Right lobe of liver (tissue), 4 donors: ENCODE measurements at regions not wholly inside any gene's neighbourhood (a gene's known extent, or its start where the extent isn't known, plus 50 kb on each side); places are given as distances from the start of the nearest gene placed in this dataset.
"Not testable (repeated sequence)": the region's sequence is repeated elsewhere in the genome, so short reads cannot be mapped to it uniquely, and the experiment has no call there.

ENCODE experiments used
- POLR2A ChIP-seq: fragments of 450-650 bp; IDR thresholded peaks from one replicate; pipeline ENCODE4 v1.6.1; 2017; ENCODE audit warnings: antibody characterized with exemption, mild to moderate bottlenecking
- TF ChIP-seq, protein P1 (sequence below), 4 donors: fragments of 200-600 bp in 3 of 4; fragments of 450-650 bp in 1 of 4; IDR thresholded peaks; one replicate each; pipeline versions ENCODE4 v1.5.1 to v1.8.0; 2016 to 2022; ENCODE audit warnings: antibody characterized with exemption in 4 of 4, mild to moderate bottlenecking in 2 of 4
- donor health status: DM: no; HTN: no; CAD: no.
- donor health status: DM: no; HTN: no; CAD: no.
- donor health status: DM: no; HTN: yes; CAD: no.

DNA sequence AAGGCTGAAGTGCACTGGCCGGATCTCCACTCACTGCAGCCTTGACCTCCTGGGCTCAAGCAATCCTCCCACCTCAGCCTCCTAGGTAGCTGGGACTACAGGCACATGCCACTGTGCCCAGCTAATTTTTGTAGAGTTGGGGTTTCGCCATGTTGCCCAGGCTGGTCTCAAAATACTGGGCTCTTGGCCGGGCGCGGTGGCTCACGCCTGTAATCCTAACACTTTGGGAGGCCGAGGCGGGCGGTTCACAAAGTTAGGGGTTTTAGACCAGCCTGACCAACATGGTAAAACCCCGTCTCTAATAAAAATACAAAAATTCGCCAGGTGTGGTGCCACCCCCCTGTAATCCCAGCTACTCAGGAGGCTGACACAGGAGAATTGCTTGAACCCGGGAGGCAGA lies 210.2 kb upstream of the ANKRD50 start:
- TF ChIP-seq, protein P1, sequence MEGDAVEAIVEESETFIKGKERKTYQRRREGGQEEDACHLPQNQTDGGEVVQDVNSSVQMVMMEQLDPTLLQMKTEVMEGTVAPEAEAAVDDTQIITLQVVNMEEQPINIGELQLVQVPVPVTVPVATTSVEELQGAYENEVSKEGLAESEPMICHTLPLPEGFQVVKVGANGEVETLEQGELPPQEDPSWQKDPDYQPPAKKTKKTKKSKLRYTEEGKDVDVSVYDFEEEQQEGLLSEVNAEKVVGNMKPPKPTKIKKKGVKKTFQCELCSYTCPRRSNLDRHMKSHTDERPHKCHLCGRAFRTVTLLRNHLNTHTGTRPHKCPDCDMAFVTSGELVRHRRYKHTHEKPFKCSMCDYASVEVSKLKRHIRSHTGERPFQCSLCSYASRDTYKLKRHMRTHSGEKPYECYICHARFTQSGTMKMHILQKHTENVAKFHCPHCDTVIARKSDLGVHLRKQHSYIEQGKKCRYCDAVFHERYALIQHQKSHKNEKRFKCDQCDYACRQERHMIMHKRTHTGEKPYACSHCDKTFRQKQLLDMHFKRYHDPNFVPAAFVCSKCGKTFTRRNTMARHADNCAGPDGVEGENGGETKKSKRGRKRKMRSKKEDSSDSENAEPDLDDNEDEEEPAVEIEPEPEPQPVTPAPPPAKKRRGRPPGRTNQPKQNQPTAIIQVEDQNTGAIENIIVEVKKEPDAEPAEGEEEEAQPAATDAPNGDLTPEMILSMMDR (IDR thresholded peaks at IDR 0.05) = not testable (repeated sequence)
- TF ChIP-seq POLR2A = not testable (repeated sequence)
